CD4-positive, alpha-beta T cell (primary cell): ENCODE measurements at regions not wholly inside any gene's neighbourhood (a gene's known extent, or its start where the extent isn't known, plus 50 kb on each side); places are given as distances from the start of the nearest gene placed in this dataset.

ENCODE experiments used
- ATAC-seq: fragments of 200-7000 bp; cut with Tn5 transposase; one replicate; pipeline ENCODE4 v1.10.0; 2022; ENCODE audit warnings: mild to moderate bottlenecking; ENCODE audit not compliant: poor library complexity
- CTCF ChIA-PET: fragments of 350-600 bp; sonication (Branson Sonifier 250); formaldehyde crosslinking; loops from one replicate; lab custom pipeline; 2021; ENCODE audit warnings: antibody characterized with exemption, inconsistent platforms; lab: Charles Lee
- POLR2A ChIA-PET: fragments of 350-600 bp; sonication (Branson Sonifier 250); formaldehyde crosslinking; loops from one replicate; lab custom pipeline; 2021; ENCODE audit warnings: antibody characterized with exemption, inconsistent platforms; lab: Charles Lee
- DNase-seq, 14 experiments: peaks; one replicate each; pipeline ENCODE4 v3.0.0-alpha.2; 2013 to 2020; ENCODE audit warnings: mixed read lengths in 2 of 14
- H3K27ac ChIP-seq, 2 donors: one replicate each; pipeline versions ENCODE4 v1.5.1 to v1.7.0; 2013; ENCODE audit warnings: low read length in 2 of 2, low read depth in 1 of 2, mild to moderate bottlenecking in 1 of 2
- H3K27me3 ChIP-seq, 2 experiments: 1 replicate in 1 of 2; 2 replicates in 1 of 2; pipeline versions ENCODE4 v1.6.1 to v1.7.0; 2013; ENCODE audit warnings: low read length in 2 of 2, control low read depth in 1 of 2, mild to moderate bottlenecking in 1 of 2, moderate library complexity in 1 of 2; ENCODE audit not compliant: insufficient read depth in 2 of 2, control insufficient read depth in 1 of 2
- H3K36me3 ChIP-seq: one replicate; pipeline ENCODE4 v1.6.1; 2013; ENCODE audit warnings: low read length, control low read depth; ENCODE audit not compliant: insufficient read depth
- H3K4me1 ChIP-seq: one replicate; pipeline ENCODE4 v1.6.1; 2013; ENCODE audit warnings: low read length, control low read depth; ENCODE audit not compliant: insufficient read depth
- H3K4me3 ChIP-seq: one replicate; pipeline ENCODE4 v1.5.1; 2013; ENCODE audit warnings: mild to moderate bottlenecking, low read length, moderate library complexity
- H3K9me3 ChIP-seq, 2 experiments: 1 replicate in 1 of 2; 2 replicates in 1 of 2; pipeline versions ENCODE4 v1.6.1 to v1.7.0; 2013; ENCODE audit warnings: low read length in 2 of 2, mild to moderate bottlenecking in 2 of 2, control low read depth in 1 of 2, moderate library complexity in 1 of 2; ENCODE audit not compliant: control insufficient read depth in 1 of 2, insufficient read depth in 1 of 2
- H3K27ac Mint-ChIP-seq: one replicate; pipeline ENCODE4 v1.8.0; 2020; ENCODE audit warnings: mixed read lengths
- H3K27me3 Mint-ChIP-seq: one replicate; pipeline ENCODE4 v1.8.0; 2021; ENCODE audit warnings: mixed read lengths
- H3K36me3 Mint-ChIP-seq: one replicate; pipeline ENCODE4 v1.8.0; 2021; ENCODE audit warnings: low read depth, mixed read lengths
- H3K4me1 Mint-ChIP-seq: one replicate; pipeline ENCODE4 v1.8.0; 2021; ENCODE audit warnings: low read depth, mixed read lengths
- H3K4me3 Mint-ChIP-seq: one replicate; pipeline ENCODE4 v1.8.0; 2020; ENCODE audit warnings: mild to moderate bottlenecking, mixed read lengths
- H3K9me3 Mint-ChIP-seq: one replicate; pipeline ENCODE4 v1.8.0; 2020; ENCODE audit warnings: mixed read lengths
- CTCF ChIP-seq: fragments of 200-600 bp; IDR thresholded peaks from one replicate; pipeline ENCODE4 v1.8.0; 2022; ENCODE audit warnings: antibody characterized with exemption, mild to moderate bottlenecking
- intact Hi-C, 2 experiments: fragments of 100-400 bp; cut with DNase I in 1 of 2; cut with micrococcal nuclease in 1 of 2; formaldehyde crosslinking; loops; one replicate each; pipeline versions ENCODE4 v1.15.1 to v1.9.0; 2023 to 2025; cut with DNase I, micrococcal nuclease

- Mint-ChIP-seq H3K27ac (no peak overlapping the region), H3K36me3 (no peaks in the 10 kb centered on the region), H3K4me3 (no peak overlapping the region), H3K27me3 (peaks cover 24% of the 10 kb centered on the region), H3K4me1 (no peaks in the 10 kb centered on the region), H3K9me3 (peaks cover 2% of the 10 kb centered on the region)
- intact Hi-C loops: no loop called here
- no peak for TF ChIP-seq CTCF
- no peak overlapping the region for H3K4me3 ChIP-seq
- H3K9me3 ChIP-seq: no peaks in the 10 kb centered on the region
- ChIA-PET CTCF (no interaction called here), POLR2A (no interaction called here)
- ATAC-seq: no peak
- no peak overlapping the region for H3K27ac ChIP-seq
- no peaks in the 10 kb centered on the region for H3K36me3 ChIP-seq
- no peaks in the 10 kb centered on the region for H3K27me3 ChIP-seq
- H3K4me1 ChIP-seq: no peaks in the 10 kb centered on the region
- DNase-seq: no peak
These were observed 106.5 kb upstream of the ADPGK start for GRCh38 chr15:72890043-72890442.

DNA sequence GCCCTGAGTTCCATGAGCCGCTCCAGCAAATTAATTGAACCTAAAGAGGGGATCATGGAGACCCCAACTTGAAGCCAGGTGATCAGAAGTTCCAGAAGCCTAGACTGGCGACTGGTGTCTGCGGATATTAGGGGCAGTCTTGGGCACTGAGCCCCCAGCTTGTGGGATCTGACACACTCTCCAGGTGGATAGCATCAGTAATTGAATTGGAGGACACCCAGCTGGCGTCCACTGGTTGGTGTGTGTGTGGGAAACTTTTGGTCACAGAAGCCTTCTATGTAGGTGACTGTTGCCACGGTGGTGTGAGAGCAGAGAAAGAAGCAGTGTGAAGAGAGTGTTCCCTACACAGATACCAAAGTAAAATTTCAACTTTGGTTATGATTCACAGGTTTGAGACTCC, 106.0 kb upstream of the ADPGK start:
- DNase-seq (no peak), ATAC-seq (no peak)
- H3K4me3 Mint-ChIP-seq: no peak overlapping the region
- H3K4me1 Mint-ChIP-seq: no peaks in the 10 kb centered on the region
- H3K27me3 ChIP-seq: no peaks in the 10 kb centered on the region
- H3K9me3 ChIP-seq: no peaks in the 10 kb centered on the region
- H3K27me3 Mint-ChIP-seq: peaks cover 25% of the 10 kb centered on the region
- POLR2A ChIA-PET: no interaction called here
- no peak overlapping the region for H3K4me3 ChIP-seq
- H3K36me3 ChIP-seq: no peaks in the 10 kb centered on the region
- no peaks in the 10 kb centered on the region for H3K36me3 Mint-ChIP-seq
- peaks cover 3% of the 10 kb centered on the region for H3K9me3 Mint-ChIP-seq
- no peak overlapping the region for H3K27ac Mint-ChIP-seq
- H3K27ac ChIP-seq: no peak overlapping the region
- CTCF ChIA-PET: no interaction called here
- no peaks in the 10 kb centered on the region for H3K4me1 ChIP-seq
- TF ChIP-seq CTCF: no peak
- intact Hi-C loops: no loop called here

- H3K27ac Mint-ChIP-seq: no peak overlapping the region
- peaks cover 3% of the 10 kb centered on the region for H3K9me3 Mint-ChIP-seq
- POLR2A ChIA-PET: no interaction called here
- Histone ChIP-seq H3K4me1 (no peaks in the 10 kb centered on the region), H3K27ac (no peak overlapping the region), H3K9me3 (no peaks in the 10 kb centered on the region), H3K36me3 (no peaks in the 10 kb centered on the region), H3K27me3 (no peaks in the 10 kb centered on the region), H3K4me3 (no peak overlapping the region)
- H3K4me1 Mint-ChIP-seq: no peaks in the 10 kb centered on the region
- ATAC-seq (no peak), DNase-seq (no peak)
- intact Hi-C loops: no loop called here
- no peak for TF ChIP-seq CTCF
- H3K36me3 Mint-ChIP-seq: no peaks in the 10 kb centered on the region
- CTCF ChIA-PET: no interaction called here
- no peak overlapping the region for H3K4me3 Mint-ChIP-seq
- H3K27me3 Mint-ChIP-seq: peaks cover 23% of the 10 kb centered on the region
These were observed 105.3 kb upstream of the ADPGK start for GRCh38 chr15:72888811-72889210.
